ENCODE measurements at regions not wholly inside any gene's neighbourhood (a gene's known extent, or its start where the extent isn't known, plus 50 kb on each side); places are given as distances from the start of the nearest gene placed in this dataset.

- no peak for TF ChIP-seq POLR2A (IDR thresholded peaks at IDR 0.05)
- TF ChIP-seq CTCF (IDR thresholded peaks at IDR 0.05), result no peak
- TF ChIP-seq POLR2AphosphoS5 (IDR thresholded peaks at IDR 0.05), result no peak
- no peak for TF ChIP-seq EP300 (IDR thresholded peaks at IDR 0.05)
These were observed 333.5 kb downstream of the GPR37 start for GRCh38 chr7:124432009-124432578.
